Activated naive CD8-positive, alpha-beta T cell treated with anti-CD3 and anti-CD28 coated beads for 36 hours (primary cell): ENCODE measurements at regions not wholly inside any gene's neighbourhood (a gene's known extent, or its start where the extent isn't known, plus 50 kb on each side); places are given as distances from the start of the nearest gene placed in this dataset.

Experiments used
- DNase-seq: peaks from one replicate; pipeline ENCODE4 v3.0.0; 2021
- H3K27ac Mint-ChIP-seq: one replicate; pipeline ENCODE4 v1.8.0; 2022; ENCODE audit warnings: mild to moderate bottlenecking, moderate library complexity, mixed read lengths
- H3K27me3 Mint-ChIP-seq: one replicate; pipeline ENCODE4 v1.8.0; 2022; ENCODE audit warnings: mild to moderate bottlenecking, mixed read lengths
- H3K36me3 Mint-ChIP-seq: one replicate; pipeline ENCODE4 v1.8.0; 2021; ENCODE audit warnings: mild to moderate bottlenecking, mixed read lengths
- H3K4me1 Mint-ChIP-seq: one replicate; pipeline ENCODE4 v1.8.0; 2021; ENCODE audit warnings: mixed read lengths
- H3K4me3 Mint-ChIP-seq: one replicate; pipeline ENCODE4 v1.8.0; 2022; ENCODE audit warnings: mild to moderate bottlenecking, moderate library complexity, mixed read lengths
- H3K9me3 Mint-ChIP-seq: one replicate; pipeline ENCODE4 v1.8.0; 2022; ENCODE audit warnings: mixed read lengths

- DNase-seq = no peak
- Mint-ChIP-seq H3K27me3 (no peaks in the 10 kb centered on the region), H3K4me1 (no peaks in the 10 kb centered on the region), H3K27ac (no peak overlapping the region), H3K36me3 (no peaks in the 10 kb centered on the region), H3K9me3 (no peaks in the 10 kb centered on the region), H3K4me3 (no peak overlapping the region)
Observed at GRCh38 chr4:175198056-175198455, 279.9 kb downstream of the ADAM29 start.

GRCh38 chr4:175215208-175215607 lies 297.1 kb downstream of the ADAM29 start:
- DNase-seq = no peak
- H3K9me3 Mint-ChIP-seq = peaks cover 6% of the 10 kb centered on the region
- no peak overlapping the region for H3K27ac Mint-ChIP-seq
- no peak overlapping the region for H3K4me3 Mint-ChIP-seq
- H3K27me3 Mint-ChIP-seq = no peaks in the 10 kb centered on the region
- H3K4me1 Mint-ChIP-seq = no peaks in the 10 kb centered on the region
- peaks cover 2% of the 10 kb centered on the region for H3K36me3 Mint-ChIP-seq

- DNase-seq = no peak
- no peaks in the 10 kb centered on the region for H3K27me3 Mint-ChIP-seq
- H3K36me3 Mint-ChIP-seq = peaks cover 2% of the 10 kb centered on the region
- peaks cover 6% of the 10 kb centered on the region for H3K9me3 Mint-ChIP-seq
- no peaks in the 10 kb centered on the region for H3K4me1 Mint-ChIP-seq
- no peak overlapping the region for H3K4me3 Mint-ChIP-seq
- H3K27ac Mint-ChIP-seq = no peak overlapping the region
Observed at GRCh38 chr4:175215657-175216056, 297.5 kb downstream of the ADAM29 start.

- Mint-ChIP-seq H3K27me3 (no peaks in the 10 kb centered on the region), H3K4me1 (no peaks in the 10 kb centered on the region), H3K27ac (no peak overlapping the region), H3K4me3 (no peak overlapping the region), H3K9me3 (no peaks in the 10 kb centered on the region), H3K36me3 (no peaks in the 10 kb centered on the region)
- no peak for DNase-seq
Observed at GRCh38 chr4:175229154-175229553, 311.0 kb downstream of the ADAM29 start.

- no peaks in the 10 kb centered on the region for H3K36me3 Mint-ChIP-seq
- H3K27me3 Mint-ChIP-seq = no peaks in the 10 kb centered on the region
- no peak overlapping the region for H3K4me3 Mint-ChIP-seq
- H3K9me3 Mint-ChIP-seq = no peaks in the 10 kb centered on the region
- no peaks in the 10 kb centered on the region for H3K4me1 Mint-ChIP-seq
- no peak overlapping the region for H3K27ac Mint-ChIP-seq
- DNase-seq = no peak
Observed at GRCh38 chr4:175234162-175234561, 316.0 kb downstream of the ADAM29 start.

GRCh38 chr4:175238827-175239517 lies 320.8 kb downstream of the ADAM29 start:
- no peak overlapping the region for H3K27ac Mint-ChIP-seq
- H3K9me3 Mint-ChIP-seq = no peaks in the 10 kb centered on the region
- no peaks in the 10 kb centered on the region for H3K27me3 Mint-ChIP-seq
- no peak overlapping the region for H3K4me3 Mint-ChIP-seq
- no peaks in the 10 kb centered on the region for H3K36me3 Mint-ChIP-seq
- DNase-seq = no peak
- no peaks in the 10 kb centered on the region for H3K4me1 Mint-ChIP-seq

GRCh38 chr4:175246941-175247340 lies 328.8 kb downstream of the ADAM29 start:
- H3K27ac Mint-ChIP-seq = no peak overlapping the region
- no peaks in the 10 kb centered on the region for H3K27me3 Mint-ChIP-seq
- no peaks in the 10 kb centered on the region for H3K36me3 Mint-ChIP-seq
- H3K4me3 Mint-ChIP-seq = no peak overlapping the region
- H3K9me3 Mint-ChIP-seq = peaks cover 4% of the 10 kb centered on the region
- no peaks in the 10 kb centered on the region for H3K4me1 Mint-ChIP-seq
- DNase-seq = no peak

- H3K27me3 Mint-ChIP-seq = no peaks in the 10 kb centered on the region
- H3K36me3 Mint-ChIP-seq = no peaks in the 10 kb centered on the region
- H3K9me3 Mint-ChIP-seq = no peaks in the 10 kb centered on the region
- no peak for DNase-seq
- no peak overlapping the region for H3K27ac Mint-ChIP-seq
- no peaks in the 10 kb centered on the region for H3K4me1 Mint-ChIP-seq
- no peak overlapping the region for H3K4me3 Mint-ChIP-seq
Observed at GRCh38 chr4:175252642-175253041, 334.5 kb downstream of the ADAM29 start.

- Mint-ChIP-seq H3K27ac (no peak overlapping the region), H3K4me1 (no peaks in the 10 kb centered on the region), H3K27me3 (no peaks in the 10 kb centered on the region), H3K4me3 (no peak overlapping the region), H3K9me3 (no peaks in the 10 kb centered on the region), H3K36me3 (no peaks in the 10 kb centered on the region)
- DNase-seq = no peak
Observed at GRCh38 chr4:175253184-175253902, 335.2 kb downstream of the ADAM29 start.

- Mint-ChIP-seq H3K4me1 (no peaks in the 10 kb centered on the region), H3K9me3 (no peaks in the 10 kb centered on the region), H3K27me3 (no peaks in the 10 kb centered on the region), H3K36me3 (no peaks in the 10 kb centered on the region), H3K27ac (no peak overlapping the region), H3K4me3 (no peak overlapping the region)
- no peak for DNase-seq
Observed at GRCh38 chr4:175263537-175263936, 345.4 kb downstream of the ADAM29 start.

GRCh38 chr4:175271010-175271630 lies 353.0 kb downstream of the ADAM29 start:
- no peak for DNase-seq
- Mint-ChIP-seq H3K27me3 (no peaks in the 10 kb centered on the region), H3K27ac (no peak overlapping the region), H3K9me3 (no peaks in the 10 kb centered on the region), H3K36me3 (no peaks in the 10 kb centered on the region), H3K4me1 (no peaks in the 10 kb centered on the region), H3K4me3 (no peak overlapping the region)

GRCh38 chr4:175273995-175274753 lies 356.0 kb downstream of the ADAM29 start:
- no peaks in the 10 kb centered on the region for H3K9me3 Mint-ChIP-seq
- H3K4me3 Mint-ChIP-seq = no peak overlapping the region
- H3K27ac Mint-ChIP-seq = no peak overlapping the region
- no peak for DNase-seq
- no peaks in the 10 kb centered on the region for H3K36me3 Mint-ChIP-seq
- H3K27me3 Mint-ChIP-seq = no peaks in the 10 kb centered on the region
- no peaks in the 10 kb centered on the region for H3K4me1 Mint-ChIP-seq

- Mint-ChIP-seq H3K4me3 (no peak overlapping the region), H3K27ac (no peak overlapping the region), H3K9me3 (no peaks in the 10 kb centered on the region), H3K27me3 (no peaks in the 10 kb centered on the region), H3K4me1 (no peaks in the 10 kb centered on the region), H3K36me3 (no peaks in the 10 kb centered on the region)
- DNase-seq = no peak
Observed at GRCh38 chr4:175277816-175278215, 359.7 kb downstream of the ADAM29 start.

GRCh38 chr4:175280153-175280552 lies 362.0 kb downstream of the ADAM29 start:
- no peaks in the 10 kb centered on the region for H3K9me3 Mint-ChIP-seq
- no peaks in the 10 kb centered on the region for H3K27me3 Mint-ChIP-seq
- H3K4me1 Mint-ChIP-seq = no peaks in the 10 kb centered on the region
- no peaks in the 10 kb centered on the region for H3K36me3 Mint-ChIP-seq
- H3K4me3 Mint-ChIP-seq = no peak overlapping the region
- DNase-seq = no peak
- H3K27ac Mint-ChIP-seq = no peak overlapping the region

GRCh38 chr4:175281894-175282293 lies 363.7 kb downstream of the ADAM29 start:
- Mint-ChIP-seq H3K36me3 (no peaks in the 10 kb centered on the region), H3K4me1 (no peaks in the 10 kb centered on the region), H3K9me3 (no peaks in the 10 kb centered on the region), H3K27ac (no peak overlapping the region), H3K27me3 (no peaks in the 10 kb centered on the region), H3K4me3 (no peak overlapping the region)
- no peak for DNase-seq
